Parathyroid adenoma (tissue), 2 donors: ENCODE measurements at regions not wholly inside any gene's neighbourhood (a gene's known extent, or its start where the extent isn't known, plus 50 kb on each side); places are given as distances from the start of the nearest gene placed in this dataset.

Source experiments
- H2AFZ ChIP-seq: fragments of 300-600 bp; sonication (generic); one replicate; pipeline ENCODE4 v1.7.0; 2017; ENCODE audit warnings: antibody characterized with exemption, mild to moderate bottlenecking
- H3K27ac ChIP-seq: fragments of 300-600 bp; sonication (generic); one replicate; pipeline ENCODE4 v1.7.0; 2017
- H3K27me3 ChIP-seq: fragments of 300-600 bp; sonication (generic); one replicate; pipeline ENCODE4 v1.7.0; 2017; ENCODE audit warnings: low read length; ENCODE audit not compliant: control insufficient read depth, insufficient read depth
- H3K36me3 ChIP-seq: fragments of 300-600 bp; sonication (generic); one replicate; pipeline ENCODE4 v1.7.0; 2017; ENCODE audit warnings: low read length; ENCODE audit not compliant: control insufficient read depth, insufficient read depth
- H3K4me1 ChIP-seq: fragments of 300-600 bp; sonication (generic); one replicate; pipeline ENCODE4 v1.7.0; 2017; ENCODE audit warnings: control low read depth
- H3K4me2 ChIP-seq: fragments of 300-600 bp; sonication (generic); one replicate; pipeline ENCODE4 v1.7.0; 2017; ENCODE audit warnings: low read length
- H3K4me3 ChIP-seq: fragments of 300-600 bp; sonication (generic); one replicate; pipeline ENCODE4 v1.7.0; 2017; ENCODE audit warnings: low read depth, low read length
- H3K79me2 ChIP-seq: fragments of 300-600 bp; sonication (generic); one replicate; pipeline ENCODE4 v1.7.0; 2017; ENCODE audit warnings: control low read depth
- H3K9ac ChIP-seq: fragments of 300-600 bp; sonication (generic); one replicate; pipeline ENCODE4 v1.7.0; 2017; ENCODE audit warnings: mild to moderate bottlenecking
- H3K9me3 ChIP-seq: fragments of 300-600 bp; sonication (generic); one replicate; pipeline ENCODE4 v1.7.0; 2017; ENCODE audit warnings: low read length; ENCODE audit not compliant: control insufficient read depth
- CTCF ChIP-seq: fragments of 300-600 bp; sonication (generic); IDR thresholded peaks from one replicate; pipeline ENCODE4 v1.7.0; 2017; ENCODE audit warnings: antibody characterized with exemption, mild to moderate bottlenecking
- donor health status: primary hyperparathyroidism.

- no peak overlapping the region for H2AFZ ChIP-seq
- H3K4me3 ChIP-seq: no peak overlapping the region
- H3K4me1 ChIP-seq: no peaks in the 10 kb centered on the region
- no peaks in the 10 kb centered on the region for H3K27me3 ChIP-seq
- no peaks in the 10 kb centered on the region for H3K79me2 ChIP-seq
- no peaks in the 10 kb centered on the region for H3K36me3 ChIP-seq
- no peak overlapping the region for H3K9ac ChIP-seq
- peak overlapping the region; percentile 48 for H3K27ac ChIP-seq
- no peak overlapping the region for H3K4me2 ChIP-seq
- H3K9me3 ChIP-seq: no peaks in the 10 kb centered on the region
- no peak for TF ChIP-seq CTCF
Observed at GRCh38 chr3:24043168-24043567, 98.1 kb downstream of the NR1D2 start.

- H3K9ac ChIP-seq: no peak overlapping the region
- H3K27ac ChIP-seq: no peak overlapping the region
- H3K27me3 ChIP-seq: no peaks in the 10 kb centered on the region
- H3K36me3 ChIP-seq: no peaks in the 10 kb centered on the region
- no peak for TF ChIP-seq CTCF
- H3K4me3 ChIP-seq: no peak overlapping the region
- H2AFZ ChIP-seq: no peak overlapping the region
- H3K79me2 ChIP-seq: no peaks in the 10 kb centered on the region
- H3K4me2 ChIP-seq: no peak overlapping the region
- no peaks in the 10 kb centered on the region for H3K9me3 ChIP-seq
- H3K4me1 ChIP-seq: no peaks in the 10 kb centered on the region
Observed at GRCh38 chr3:24043985-24044384, 98.9 kb downstream of the NR1D2 start.

GRCh38 chr3:24046214-24046613 lies 101.1 kb downstream of the NR1D2 start:
- H3K4me1 ChIP-seq: no peaks in the 10 kb centered on the region
- H3K27me3 ChIP-seq: no peaks in the 10 kb centered on the region
- H3K4me3 ChIP-seq: no peak overlapping the region
- no peaks in the 10 kb centered on the region for H3K79me2 ChIP-seq
- no peaks in the 10 kb centered on the region for H3K36me3 ChIP-seq
- H2AFZ ChIP-seq: no peak overlapping the region
- no peak overlapping the region for H3K4me2 ChIP-seq
- H3K9me3 ChIP-seq: no peaks in the 10 kb centered on the region
- TF ChIP-seq CTCF: no peak
- no peak overlapping the region for H3K27ac ChIP-seq
- no peak overlapping the region for H3K9ac ChIP-seq

GRCh38 chr3:24047513-24047912 lies 102.4 kb downstream of the NR1D2 start:
- Histone ChIP-seq H3K27me3 (no peaks in the 10 kb centered on the region), H3K4me1 (no peaks in the 10 kb centered on the region), H3K9me3 (no peaks in the 10 kb centered on the region), H3K4me3 (no peak overlapping the region), H3K27ac (no peak overlapping the region), H2AFZ (no peak overlapping the region), H3K79me2 (no peaks in the 10 kb centered on the region), H3K36me3 (no peaks in the 10 kb centered on the region), H3K9ac (no peak overlapping the region), H3K4me2 (no peak overlapping the region)
- no peak for TF ChIP-seq CTCF

DNA sequence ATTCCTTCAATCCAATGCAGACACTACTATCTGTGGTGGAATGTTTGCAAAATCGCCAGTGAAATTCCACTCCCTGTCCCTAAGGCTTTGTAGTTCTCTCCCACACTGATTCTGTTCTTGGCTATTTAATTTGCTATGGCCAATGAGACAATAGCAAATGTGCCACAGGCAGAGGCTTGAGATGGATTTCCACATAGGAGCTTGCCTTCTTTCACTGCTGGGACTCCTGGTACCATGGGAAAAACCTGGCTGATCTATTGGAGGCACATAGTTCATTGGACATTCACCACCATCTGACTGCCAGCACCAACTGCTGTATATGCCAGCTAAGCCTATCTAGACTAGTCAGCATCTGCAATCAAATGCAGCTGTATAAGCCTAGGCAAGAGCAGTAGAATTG lies 103.8 kb downstream of the NR1D2 start:
- no peaks in the 10 kb centered on the region for H3K27me3 ChIP-seq
- no peak overlapping the region for H2AFZ ChIP-seq
- H3K27ac ChIP-seq: no peak overlapping the region
- H3K4me2 ChIP-seq: no peak overlapping the region
- no peaks in the 10 kb centered on the region for H3K4me1 ChIP-seq
- TF ChIP-seq CTCF: no peak
- H3K4me3 ChIP-seq: no peak overlapping the region
- H3K36me3 ChIP-seq: no peaks in the 10 kb centered on the region
- no peaks in the 10 kb centered on the region for H3K79me2 ChIP-seq
- no peaks in the 10 kb centered on the region for H3K9me3 ChIP-seq
- H3K9ac ChIP-seq: no peak overlapping the region
